ENCODE measurements at regions not wholly inside any gene's neighbourhood (a gene's known extent, or its start where the extent isn't known, plus 50 kb on each side); places are given as distances from the start of the nearest gene placed in this dataset.

GRCh38 chr5:105961572-105961971, 1709.2 kb downstream of the EFNA5 start:
- H3K36me3 ChIP-seq: no peaks in the 10 kb centered on the region
- intact Hi-C loops (cut with micrococcal nuclease): no loop called here
- H3K27me3 ChIP-seq (ENCODE audit: low read depth): no peaks in the 10 kb centered on the region
- H3K4me1 ChIP-seq: no peaks in the 10 kb centered on the region
- H3K4me3 ChIP-seq: no peak overlapping the region
- no peak overlapping the region for H3K27ac ChIP-seq (replicated peaks)
- peaks cover 16% of the 10 kb centered on the region for H3K9me3 ChIP-seq (replicated peaks)
- no peak for TF ChIP-seq CTCF (IDR thresholded peaks at IDR 0.05; ENCODE audit: borderline replicate concordance)
- DNase-seq: no peak

DNA sequence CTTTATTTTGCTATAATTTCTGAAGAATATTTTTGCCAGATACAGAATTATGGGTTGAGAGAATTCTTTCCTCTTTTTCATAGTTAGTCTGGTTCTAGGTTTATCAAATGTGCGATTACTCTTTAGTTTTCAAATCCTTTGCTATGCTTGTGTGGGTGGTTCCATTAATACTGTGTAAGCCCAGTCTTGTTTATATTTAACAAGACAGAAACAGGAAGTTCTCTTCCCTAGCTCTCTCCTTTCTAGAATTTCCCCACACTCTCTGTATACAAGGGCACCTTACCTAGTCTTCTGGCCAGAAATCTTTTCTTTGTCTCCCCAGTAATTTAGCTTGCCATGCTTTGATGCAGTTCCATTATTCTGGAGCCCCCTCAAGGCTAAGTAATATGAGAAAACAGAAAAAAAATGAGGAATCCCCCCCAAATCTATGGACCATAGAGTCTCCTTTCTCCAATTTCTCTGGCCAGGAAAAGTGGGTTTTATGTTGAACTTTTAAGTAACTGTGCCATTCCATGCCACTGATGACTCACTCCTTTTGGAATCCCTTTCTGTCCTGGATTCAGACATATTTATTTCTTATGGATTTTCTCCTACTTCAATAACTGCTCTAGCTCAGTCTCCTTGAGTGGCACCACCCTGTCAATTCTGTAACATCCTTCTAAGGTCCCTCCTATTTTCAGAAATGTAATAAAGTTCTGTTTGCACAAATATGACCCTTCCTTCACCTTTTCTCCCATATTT, 1714.1 kb downstream of the EFNA5 start:
- Histone ChIP-seq H3K27ac (replicated peaks) (no peak overlapping the region), H3K36me3 (no peaks in the 10 kb centered on the region), H3K4me1 (no peaks in the 10 kb centered on the region), H3K9me3 (replicated peaks) (peaks cover 7% of the 10 kb centered on the region), H3K4me3 (no peak overlapping the region), H3K27me3 (ENCODE audit: low read depth) (no peaks in the 10 kb centered on the region)
- intact Hi-C loops (cut with micrococcal nuclease): no loop called here
- DNase-seq: no peak
- TF ChIP-seq CTCF (IDR thresholded peaks at IDR 0.05; ENCODE audit: borderline replicate concordance): no peak

- Histone ChIP-seq H3K27me3 (ENCODE audit: low read depth) (no peaks in the 10 kb centered on the region), H3K4me1 (no peaks in the 10 kb centered on the region), H3K9me3 (replicated peaks) (peaks cover 7% of the 10 kb centered on the region), H3K4me3 (no peak overlapping the region), H3K27ac (replicated peaks) (no peak overlapping the region), H3K36me3 (no peaks in the 10 kb centered on the region)
- DNase-seq: no peak
- intact Hi-C loops (cut with micrococcal nuclease): no loop called here
- no peak for TF ChIP-seq CTCF (IDR thresholded peaks at IDR 0.05; ENCODE audit: borderline replicate concordance)
Measured at GRCh38 chr5:105954341-105954740, 1716.4 kb downstream of the EFNA5 start.

GRCh38 chr5:105953616-105954015, 1717.1 kb downstream of the EFNA5 start:
- Histone ChIP-seq H3K4me1 (no peaks in the 10 kb centered on the region), H3K27ac (replicated peaks) (no peak overlapping the region), H3K9me3 (replicated peaks) (peaks cover 7% of the 10 kb centered on the region), H3K4me3 (no peak overlapping the region), H3K36me3 (no peaks in the 10 kb centered on the region), H3K27me3 (ENCODE audit: low read depth) (no peaks in the 10 kb centered on the region)
- DNase-seq: no peak
- intact Hi-C loops (cut with micrococcal nuclease): no loop called here
- no peak for TF ChIP-seq CTCF (IDR thresholded peaks at IDR 0.05; ENCODE audit: borderline replicate concordance)

- H3K4me1 ChIP-seq: no peaks in the 10 kb centered on the region
- H3K36me3 ChIP-seq: no peaks in the 10 kb centered on the region
- no peak for DNase-seq
- peaks cover 7% of the 10 kb centered on the region for H3K9me3 ChIP-seq (replicated peaks)
- no peaks in the 10 kb centered on the region for H3K27me3 ChIP-seq (ENCODE audit: low read depth)
- no peak for TF ChIP-seq CTCF (IDR thresholded peaks at IDR 0.05; ENCODE audit: borderline replicate concordance)
- H3K4me3 ChIP-seq: no peak overlapping the region
- H3K27ac ChIP-seq (replicated peaks): no peak overlapping the region
- intact Hi-C loops (cut with micrococcal nuclease): no loop called here
Measured at GRCh38 chr5:105952875-105953274, 1717.9 kb downstream of the EFNA5 start.

Measured in left ventricle myocardium inferior (tissue), 1 donor.